ENCODE measurements at regions not wholly inside any gene's neighbourhood (a gene's known extent, or its start where the extent isn't known, plus 50 kb on each side); places are given as distances from the start of the nearest gene placed in this dataset.

- TF ChIP-seq POLR2AphosphoS5 (IDR thresholded peaks at IDR 0.05; ENCODE audit: low read depth, low read length) = no peak
- TF ChIP-seq SIN3A (IDR thresholded peaks at IDR 0.05; ENCODE audit: borderline replicate concordance, insufficient read depth, low read length) = no peak
- TF ChIP-seq TAF1 (IDR thresholded peaks at IDR 0.05; ENCODE audit: borderline replicate concordance, insufficient read depth, low read length) = no peak
- TF ChIP-seq FOXP2 (optimal IDR thresholded peaks at IDR 0.05; ENCODE audit: borderline replicate concordance, extremely low read depth, extremely low read length, insufficient read depth) = no peak
- no peak for TF ChIP-seq REST (IDR thresholded peaks at IDR 0.05; ENCODE audit: insufficient read depth in 1 of 2, low read depth in 2 of 2, low read length in 2 of 2)
These were observed 89.2 kb downstream of the CXCL12 start for GRCh38 chr10:44295644-44296241.

- no peak for TF ChIP-seq POLR2AphosphoS5 (IDR thresholded peaks at IDR 0.05; ENCODE audit: low read depth, low read length)
- no peak for TF ChIP-seq FOXP2 (optimal IDR thresholded peaks at IDR 0.05; ENCODE audit: borderline replicate concordance, extremely low read depth, extremely low read length, insufficient read depth)
- no peak for TF ChIP-seq REST (IDR thresholded peaks at IDR 0.05; ENCODE audit: insufficient read depth in 1 of 2, low read depth in 2 of 2, low read length in 2 of 2)
- no peak for TF ChIP-seq TAF1 (IDR thresholded peaks at IDR 0.05; ENCODE audit: borderline replicate concordance, insufficient read depth, low read length)
- no peak for TF ChIP-seq SIN3A (IDR thresholded peaks at IDR 0.05; ENCODE audit: borderline replicate concordance, insufficient read depth, low read length)
These were observed 90.0 kb downstream of the CXCL12 start for GRCh38 chr10:44294726-44295412.

GRCh38 chr10:44293842-44294241, 91.1 kb downstream of the CXCL12 start:
- TF ChIP-seq TAF1 (IDR thresholded peaks at IDR 0.05; ENCODE audit: borderline replicate concordance, insufficient read depth, low read length) (no peak), FOXP2 (optimal IDR thresholded peaks at IDR 0.05; ENCODE audit: borderline replicate concordance, extremely low read depth, extremely low read length, insufficient read depth) (no peak), POLR2AphosphoS5 (IDR thresholded peaks at IDR 0.05; ENCODE audit: low read depth, low read length) (no peak), SIN3A (IDR thresholded peaks at IDR 0.05; ENCODE audit: borderline replicate concordance, insufficient read depth, low read length) (no peak), REST (IDR thresholded peaks at IDR 0.05; ENCODE audit: insufficient read depth in 1 of 2, low read depth in 2 of 2, low read length in 2 of 2) (no peak)

- TF ChIP-seq REST (IDR thresholded peaks at IDR 0.05; ENCODE audit: insufficient read depth in 1 of 2, low read depth in 2 of 2, low read length in 2 of 2) = no peak
- no peak for TF ChIP-seq POLR2AphosphoS5 (IDR thresholded peaks at IDR 0.05; ENCODE audit: low read depth, low read length)
- no peak for TF ChIP-seq SIN3A (IDR thresholded peaks at IDR 0.05; ENCODE audit: borderline replicate concordance, insufficient read depth, low read length)
- TF ChIP-seq TAF1 (IDR thresholded peaks at IDR 0.05; ENCODE audit: borderline replicate concordance, insufficient read depth, low read length) = no peak
- TF ChIP-seq FOXP2 (optimal IDR thresholded peaks at IDR 0.05; ENCODE audit: borderline replicate concordance, extremely low read depth, extremely low read length, insufficient read depth) = no peak
These were observed 91.6 kb downstream of the CXCL12 start for GRCh38 chr10:44293306-44293778.
